ENCODE measurements at regions not wholly inside any gene's neighbourhood (a gene's known extent, or its start where the extent isn't known, plus 50 kb on each side); places are given as distances from the start of the nearest gene placed in this dataset.

GRCh38 chr12:32015036-32015435, 55.8 kb downstream of the RESF1 start:
- no peak overlapping the region for H3K4me2 ChIP-seq
- H3K36me3 ChIP-seq (ENCODE audit: insufficient read depth), result no peaks in the 10 kb centered on the region
- no peak overlapping the region for H3K4me3 ChIP-seq
- TF ChIP-seq NANOG (IDR thresholded peaks at IDR 0.05; ENCODE audit: borderline replicate concordance) (no peak), POLR2AphosphoS5 (IDR thresholded peaks at IDR 0.05; ENCODE audit: low read depth) (no peak), REST (IDR thresholded peaks at IDR 0.05; ENCODE audit: unreplicated experiment) (no peak), ZNF114 (CRISPR knock-in tag; IDR thresholded peaks at IDR 0.05) (no peak), ZNF331 (CRISPR knock-in tag; IDR thresholded peaks at IDR 0.05; ENCODE audit: low read depth) (no peak), EZH2phosphoT487 (IDR thresholded peaks at IDR 0.05; ENCODE audit: unreplicated experiment) (no peak), ZNF462 (CRISPR knock-in tag; IDR thresholded peaks at IDR 0.05) (no peak), JUNB (IDR thresholded peaks at IDR 0.05; ENCODE audit: unreplicated experiment) (no peak), CREB1 (CRISPR knock-in tag; IDR thresholded peaks at IDR 0.05; ENCODE audit: low read depth) (no peak), EZH2 (IDR thresholded peaks at IDR 0.05; ENCODE audit: low read depth, unreplicated experiment) (no peak), STAT1 (IDR thresholded peaks at IDR 0.05; ENCODE audit: unreplicated experiment) (no peak), CTCF (conservative IDR thresholded peaks at IDR 0.05; ENCODE audit: low read depth in 2 of 2) (no peak), ETS1 (IDR thresholded peaks at IDR 0.05) (no peak)
- Mint-ChIP-seq H3K36me3 (ENCODE audit: low read depth) (peaks cover 18% of the 10 kb centered on the region; the same call in 2 of the 3 replicates), H3K4me1 (peaks cover 42% of the 10 kb centered on the region), H3K27me3 (ENCODE audit: insufficient read depth, low read depth, poor library complexity) (peaks cover 13% of the 10 kb centered on the region), H3K27ac (no peak overlapping the region), H3K4me3 (no peak overlapping the region), H3K9me3 (peaks cover 19% of the 10 kb centered on the region; the same call in 2 of the 3 replicates)
- no peak for DNase-seq (ENCODE audit: low spot score)
- H3K27ac ChIP-seq (ENCODE audit: low read depth), result no peak overlapping the region
- H3K9me2 ChIP-seq (ENCODE audit: insufficient read depth), result no peaks in the 10 kb centered on the region
- no peak overlapping the region for H2AFZ ChIP-seq
- H3K79me2 ChIP-seq (replicated peaks; ENCODE audit: insufficient read depth), result no peaks in the 10 kb centered on the region
- H4K20me1 ChIP-seq (replicated peaks; ENCODE audit: insufficient read depth), result no peaks in the 10 kb centered on the region
- ATAC-seq, result no peak
- H3F3A ChIP-seq (replicated peaks; ENCODE audit: low read depth), result peaks cover 4% of the 10 kb centered on the region; the same call in 1 of the 2 replicates
- peaks cover 38% of the 10 kb centered on the region for H3K4me1 ChIP-seq (ENCODE audit: insufficient read depth)
- no peaks in the 10 kb centered on the region for H3K27me3 ChIP-seq (ENCODE audit: insufficient read depth)
